Endometrium (tissue), 2 donors: ENCODE measurements at regions not wholly inside any gene's neighbourhood (a gene's known extent, or its start where the extent isn't known, plus 50 kb on each side); places are given as distances from the start of the nearest gene placed in this dataset.

ENCODE experiments used
- FAIRE-seq: peaks from 2 replicates; lab custom pipeline; 2012; peaks lifted over from hg19 to GRCh38; lab: Jason Lieb, UNC
- donor health status: control.
- donor health status: control.

DNA sequence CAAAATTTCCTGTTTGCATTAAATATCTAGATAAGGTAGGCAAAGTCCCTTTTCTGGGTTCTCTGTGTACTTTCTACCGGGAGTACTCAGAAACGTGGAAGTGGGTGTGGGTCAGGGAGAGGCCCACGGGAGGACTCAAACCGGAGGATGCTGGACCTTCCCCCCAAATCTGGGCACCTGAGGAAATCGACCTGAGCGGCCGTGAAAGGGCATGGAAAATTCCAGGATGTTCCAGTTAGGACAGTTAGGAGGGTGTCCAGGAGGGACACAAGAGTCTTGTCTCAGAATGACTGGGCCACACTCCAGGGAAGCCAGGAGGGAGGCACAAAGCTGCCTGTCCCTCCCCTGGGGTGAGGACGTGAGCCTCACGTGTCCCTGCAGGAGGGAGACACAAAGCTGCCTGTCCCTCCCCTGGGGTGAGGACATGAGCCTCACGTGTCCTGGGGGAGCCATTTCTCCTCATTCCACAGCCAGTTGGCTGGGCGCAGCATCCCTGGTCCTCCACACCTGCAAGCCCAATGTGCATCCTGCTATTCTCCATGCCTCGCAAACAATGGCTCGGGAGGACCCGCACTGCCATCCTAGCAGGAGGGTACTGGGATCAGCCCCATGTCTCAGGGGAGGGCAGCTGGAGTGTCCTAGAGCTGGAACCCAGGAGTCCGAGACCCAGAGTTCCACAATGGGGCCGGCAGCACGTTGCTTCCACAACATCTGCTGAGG is 190.5 kb upstream of the PPP2R2D start:
- FAIRE-seq, result no peak

GRCh38 chr10:131722121-131722520 is 178.7 kb upstream of the PPP2R2D start:
- no peak for FAIRE-seq

DNA sequence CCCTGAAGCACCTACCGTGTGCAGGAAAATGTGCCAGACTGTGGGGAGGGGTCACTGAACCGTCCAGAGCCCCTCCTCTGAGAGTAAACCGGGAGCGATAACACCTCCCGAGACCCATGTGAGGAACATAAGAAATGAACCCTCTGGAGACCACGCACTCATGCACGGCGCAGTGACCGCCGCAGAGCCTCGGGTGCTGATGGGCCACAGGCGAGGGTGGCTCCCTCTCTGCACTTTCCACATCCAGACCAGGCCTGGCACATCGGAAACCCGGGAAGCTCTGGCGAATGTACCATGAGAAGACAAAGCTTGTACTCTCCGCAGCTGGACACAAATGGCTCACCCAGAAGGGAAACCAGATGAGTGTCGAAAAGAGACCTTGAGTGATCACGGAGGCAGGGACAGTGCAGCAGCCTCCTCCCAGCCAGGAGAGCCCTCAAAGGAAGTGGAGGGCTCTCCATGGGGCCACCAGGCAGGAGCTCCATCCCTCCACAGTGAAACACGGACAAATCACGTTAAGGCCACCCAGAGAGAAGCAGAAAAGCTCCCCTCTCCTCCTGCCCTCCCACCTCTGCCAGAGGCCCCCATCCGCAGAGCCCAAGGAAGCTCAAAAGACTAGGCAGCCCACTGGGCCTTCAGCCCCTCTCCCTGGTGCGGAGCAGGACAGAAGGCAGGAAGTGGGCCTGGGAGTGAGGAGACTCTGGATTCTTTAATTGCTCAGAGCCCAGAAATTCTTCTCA is 178.1 kb upstream of the PPP2R2D start:
- no peak for FAIRE-seq

GRCh38 chr10:131723297-131724168 is 177.3 kb upstream of the PPP2R2D start:
- no peak for FAIRE-seq

DNA sequence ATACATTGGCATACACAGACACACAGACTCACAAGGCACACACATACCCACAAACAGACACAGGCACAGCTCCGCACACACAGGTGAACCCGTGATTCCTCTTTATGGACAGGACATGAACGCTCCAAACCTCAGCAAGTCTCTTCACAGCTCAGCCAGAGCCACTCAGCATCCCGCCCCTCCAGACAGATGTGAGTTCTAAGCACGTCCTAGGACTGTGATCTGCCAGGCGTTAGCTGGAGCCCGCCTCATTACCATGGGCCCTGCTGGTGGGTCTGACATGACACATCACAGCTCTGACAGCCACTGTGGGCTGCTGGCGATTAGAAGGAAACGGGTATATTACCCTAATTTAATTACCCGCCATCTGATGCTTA is 176.7 kb upstream of the PPP2R2D start:
- no peak for FAIRE-seq

- no peak for FAIRE-seq
These were observed 175.8 kb upstream of the PPP2R2D start for GRCh38 chr10:131724891-131725580.

DNA sequence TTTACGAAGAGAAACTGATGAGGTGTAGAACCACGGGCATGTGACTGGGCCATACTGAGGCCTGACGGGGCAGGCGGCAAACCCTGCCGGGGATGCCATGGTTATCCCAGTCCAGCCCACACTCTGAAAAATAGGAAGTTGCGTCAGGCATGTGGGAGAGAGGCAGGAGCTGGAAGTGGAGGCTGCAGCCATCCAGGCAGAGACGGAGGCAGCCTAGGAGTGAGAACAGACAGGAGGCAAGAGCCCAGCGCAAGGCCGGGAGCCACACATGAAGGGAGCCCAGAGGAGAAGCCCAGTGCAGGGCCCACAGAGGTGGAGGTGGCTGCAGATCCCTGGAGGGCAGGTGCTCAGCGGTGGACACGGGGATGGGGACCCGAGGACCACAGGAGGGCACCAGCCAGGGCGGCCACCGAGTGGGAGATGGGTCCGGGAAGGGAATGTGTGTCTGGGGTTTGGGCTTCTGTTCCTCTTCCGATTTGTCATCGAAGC is 175.2 kb upstream of the PPP2R2D start:
- FAIRE-seq, result no peak

GRCh38 chr10:131726076-131726880 is 174.5 kb upstream of the PPP2R2D start:
- FAIRE-seq, result no peak

DNA sequence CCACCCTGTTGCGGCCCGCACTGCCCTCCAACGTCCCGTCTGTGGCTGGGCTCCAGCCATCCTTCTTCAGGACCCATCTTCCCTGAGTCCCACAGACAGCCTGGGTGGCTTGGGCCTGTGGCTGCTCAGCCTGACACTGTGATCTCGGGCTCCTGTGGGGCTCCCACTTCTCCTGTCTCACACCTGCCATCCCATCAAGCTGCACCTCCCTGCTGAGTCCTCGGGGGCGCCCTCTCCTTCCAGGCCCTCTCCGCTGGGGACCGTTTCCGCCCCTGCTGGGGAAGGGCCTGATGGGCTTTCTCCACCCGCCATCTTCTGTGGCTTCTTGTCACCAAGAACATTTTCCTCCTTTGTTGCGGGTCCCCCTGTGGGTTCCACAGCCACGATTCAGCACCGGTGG is 173.8 kb upstream of the PPP2R2D start:
- no peak for FAIRE-seq

GRCh38 chr10:131727560-131727959 is 173.2 kb upstream of the PPP2R2D start:
- FAIRE-seq, result no peak

GRCh38 chr10:131728286-131729228 is 172.3 kb upstream of the PPP2R2D start:
- no peak for FAIRE-seq

DNA sequence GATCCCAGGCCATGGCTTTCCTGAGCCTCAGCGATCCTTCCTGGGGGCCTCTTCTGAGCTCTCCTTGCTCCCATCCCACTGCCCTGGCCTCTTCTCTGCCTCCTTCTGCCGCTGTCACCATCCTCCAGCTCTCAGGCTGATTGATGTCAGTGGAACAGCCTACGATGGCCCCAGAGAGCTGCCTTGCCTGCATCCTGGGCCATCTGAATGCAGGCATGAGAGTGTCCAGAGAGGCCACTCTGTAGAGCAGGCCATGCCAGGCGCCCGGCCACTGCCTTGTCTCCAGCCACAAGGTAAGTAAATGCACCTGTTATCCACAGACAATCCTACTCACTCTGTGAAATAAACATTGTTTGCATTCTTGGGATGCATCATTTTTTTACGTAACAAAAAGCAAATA is 171.4 kb upstream of the PPP2R2D start:
- FAIRE-seq, result no peak

- FAIRE-seq, result no peak
These were observed 170.7 kb upstream of the PPP2R2D start for GRCh38 chr10:131729938-131730660.

GRCh38 chr10:131730771-131731497 is 169.9 kb upstream of the PPP2R2D start:
- no peak for FAIRE-seq

DNA sequence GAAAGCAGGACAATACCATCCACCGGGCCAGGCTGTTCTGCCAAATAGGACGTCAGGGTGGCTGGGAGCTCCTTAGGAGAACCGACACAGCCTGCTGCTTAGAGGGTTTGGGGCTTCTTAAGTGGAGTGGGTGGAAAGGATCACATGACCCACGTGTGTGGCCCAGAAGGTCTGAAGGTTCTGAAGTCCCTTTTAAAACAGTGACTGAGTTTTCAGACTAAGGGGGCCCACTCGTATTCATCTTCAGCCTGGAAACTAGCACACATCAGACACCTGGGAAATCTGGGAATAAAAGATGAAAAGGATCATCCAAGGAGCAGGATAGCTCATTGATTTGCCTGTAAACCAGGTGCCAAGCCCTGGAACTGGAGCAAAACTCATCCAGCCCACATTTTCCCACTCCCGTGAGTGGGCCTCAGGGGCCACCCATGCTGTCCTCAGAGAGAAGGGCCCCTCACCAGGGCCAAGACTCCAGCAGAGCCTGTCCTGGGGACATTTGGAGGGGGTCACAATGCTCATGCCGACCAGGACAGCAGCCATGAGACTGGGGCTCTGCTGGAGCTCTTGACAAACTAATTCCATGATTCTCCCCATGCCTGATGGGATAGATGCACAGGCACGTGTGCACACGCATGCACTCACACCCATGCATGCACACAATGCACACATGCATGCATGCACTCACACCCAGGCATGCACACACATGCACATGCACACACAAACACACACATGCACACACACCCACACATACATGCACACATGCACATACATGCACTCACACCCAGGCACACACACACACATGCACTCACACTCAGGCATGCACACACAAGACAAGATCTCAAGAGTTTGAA is 168.8 kb upstream of the PPP2R2D start:
- FAIRE-seq, result no peak

DNA sequence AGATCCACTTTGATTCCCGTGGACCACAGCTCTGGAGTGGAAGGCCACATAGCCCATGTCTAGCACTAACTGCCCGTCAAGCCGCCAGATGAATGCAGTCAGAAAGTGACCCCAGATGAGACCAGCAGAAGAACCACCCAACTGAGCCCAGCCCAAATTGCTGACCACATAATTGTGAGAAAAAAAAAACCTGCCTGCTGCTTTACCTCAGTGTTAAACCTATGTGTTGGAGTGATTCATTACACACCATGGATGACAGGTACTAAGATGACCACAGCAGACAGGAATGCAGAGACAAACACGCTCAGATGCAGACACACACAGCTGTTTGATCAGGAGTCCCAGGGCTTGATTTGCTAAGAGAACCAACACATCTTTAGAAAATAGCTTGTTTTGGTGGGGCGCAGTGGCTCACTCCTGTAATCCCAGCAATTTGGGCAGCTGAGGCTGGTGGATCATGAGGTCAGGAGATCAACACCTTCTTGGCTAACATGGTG is 168.1 kb upstream of the PPP2R2D start:
- no peak for FAIRE-seq

- no peak for FAIRE-seq
These were observed 167.2 kb upstream of the PPP2R2D start for GRCh38 chr10:131733596-131733995.

DNA sequence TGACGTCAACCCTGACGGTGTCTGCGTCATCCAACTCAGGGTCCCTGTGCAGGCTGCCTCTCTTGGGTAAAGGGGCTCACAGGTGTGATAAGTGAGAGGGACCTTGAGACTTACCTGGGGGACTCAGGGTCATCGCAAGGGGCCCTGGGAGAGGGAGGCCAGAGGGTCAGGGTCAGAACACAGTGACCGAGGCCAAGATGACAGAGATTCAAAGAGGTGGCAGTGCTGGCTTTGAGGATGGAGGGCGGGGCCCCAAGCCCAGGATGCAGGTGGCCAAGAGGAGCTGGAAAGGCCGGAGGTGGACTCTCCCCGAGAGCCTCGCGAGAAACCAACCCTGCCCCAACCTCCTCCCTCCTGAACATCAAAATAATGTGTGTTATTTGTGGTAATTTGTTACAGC is 165.2 kb upstream of the PPP2R2D start:
- no peak for FAIRE-seq
